SK-N-SH (cell line): ENCODE measurements at regions not wholly inside any gene's neighbourhood (a gene's known extent, or its start where the extent isn't known, plus 50 kb on each side); places are given as distances from the start of the nearest gene placed in this dataset.
A peak's percentile ranks its signal among the peaks of the same experiment; 100 is the strongest.

ENCODE experiments used
- CTCF ChIA-PET: fragments of 300-600, 350-600 bp; formaldehyde crosslinking; extraction: SDS; loops from one replicate; lab custom pipeline; 2021; lab: Yijun Ruan, JAX
- POLR2A ChIA-PET: fragments of 350-600 bp; sonication (Branson Sonifier 250); formaldehyde crosslinking; extraction: SDS; loops from one replicate; lab custom pipeline; 2020; ENCODE audit warnings: antibody characterized with exemption, inconsistent platforms; lab: Yijun Ruan, JAX
- DNase-seq: peaks from one replicate; pipeline ENCODE4 v3.0.0; 2012
- H2AFZ ChIP-seq: fragments of 200-600 bp; sonication (generic); 2 replicates; pipeline ENCODE4 v1.8.1; 2016; ENCODE audit warnings: antibody characterized with exemption, mild to moderate bottlenecking, low read depth
- H3F3A ChIP-seq: fragments of 200-600 bp; sonication (generic); replicated peaks from 2 replicates; pipeline ENCODE3; 2016; ENCODE audit warnings: antibody characterized with exemption, mild to moderate bottlenecking; ENCODE audit not compliant: insufficient read depth
- H3K27ac ChIP-seq, 2 experiments: fragments of 200-500 bp in 1 of 2; fragments of 200-600 bp in 1 of 2; sonication (Bioruptor generic) in 1 of 2; sonication (generic), shearing (Covaris generic) in 1 of 2; 2 replicates each; pipeline versions ENCODE4 v1.5.1 to v1.6.1; 2014 to 2016; ENCODE audit warnings: low read depth in 2 of 2, inconsistent platforms in 1 of 2, low read length in 1 of 2, mild to moderate bottlenecking in 1 of 2, mixed read lengths in 1 of 2
- H3K27me3 ChIP-seq: fragments of 200-600 bp; sonication (generic), shearing (Covaris generic); 2 replicates; pipeline ENCODE4 v1.6.1; 2016; ENCODE audit warnings: mixed run types; ENCODE audit not compliant: insufficient read depth
- H3K36me3 ChIP-seq, 2 experiments: fragments of 200-500 bp in 1 of 2; fragments of 200-600 bp in 1 of 2; sonication (Bioruptor generic) in 1 of 2; sonication (generic) in 1 of 2; replicated peaks in 1 of 2; 2 replicates each; pipeline versions ENCODE3 to v1.5.1; 2014 to 2016; ENCODE audit warnings: low read length in 1 of 2, mild to moderate bottlenecking in 1 of 2; ENCODE audit not compliant: insufficient read depth in 2 of 2, control insufficient read depth in 1 of 2
- H3K4me1 ChIP-seq, 2 experiments: fragments of 200-500 bp in 1 of 2; fragments of 200-600 bp in 1 of 2; sonication (Bioruptor generic) in 1 of 2; sonication (generic), shearing (Covaris generic) in 1 of 2; 2 replicates each; pipeline versions ENCODE4 v1.5.1 to v1.6.1; 2014 to 2016; ENCODE audit warnings: low read depth in 1 of 2, low read length in 1 of 2, mixed run types in 1 of 2; ENCODE audit not compliant: insufficient read depth in 2 of 2, control insufficient read depth in 1 of 2
- H3K4me2 ChIP-seq: fragments of 200-600 bp; sonication (generic), shearing (Covaris generic); 2 replicates; pipeline ENCODE4 v1.6.1; 2017; ENCODE audit warnings: mixed run types
- H3K4me3 ChIP-seq, 2 experiments: fragments of 200-500 bp in 1 of 2; fragments of 200-600 bp in 1 of 2; sonication (Bioruptor generic) in 1 of 2; sonication (generic), shearing (Covaris generic) in 1 of 2; 2 replicates each; pipeline versions ENCODE4 v1.5.1 to v1.8.1; 2014 to 2016; ENCODE audit warnings: low read depth in 2 of 2, inconsistent platforms in 1 of 2, low read length in 1 of 2, mild to moderate bottlenecking in 1 of 2, mixed read lengths in 1 of 2, moderate library complexity in 1 of 2
- H3K79me2 ChIP-seq: fragments of 200-600 bp; sonication (generic); 2 replicates; pipeline ENCODE4 v1.8.1; 2017; ENCODE audit warnings: mild to moderate bottlenecking; ENCODE audit not compliant: insufficient read depth
- H3K9ac ChIP-seq: fragments of 200-600 bp; sonication (generic); 2 replicates; pipeline ENCODE4 v1.6.1; 2017; ENCODE audit warnings: mixed run types
- H3K9me2 ChIP-seq: fragments of 200-600 bp; sonication (generic); 2 replicates; pipeline ENCODE4 v1.6.1; 2017; ENCODE audit warnings: mixed run types
- H3K9me3 ChIP-seq: fragments of 200-600 bp; sonication (generic); 2 replicates; pipeline ENCODE4 v1.6.1; 2017; ENCODE audit warnings: mixed run types, mild to moderate bottlenecking, moderate library complexity
- H4K20me1 ChIP-seq: fragments of 200-600 bp; sonication (generic); 2 replicates; pipeline ENCODE4 v1.6.1; 2017; ENCODE audit warnings: mild to moderate bottlenecking, mixed run types; ENCODE audit not compliant: insufficient read depth
- GATA2 ChIP-seq: sonication (generic); formaldehyde crosslinking; IDR thresholded peaks from 2 replicates; pipeline ENCODE4 v1.5.0; 2020; ENCODE audit warnings: mild to moderate bottlenecking, missing genetic modification reagents
- MXI1 ChIP-seq: IDR thresholded peaks from 2 replicates; pipeline ENCODE4 v1.6.1; 2012; ENCODE audit warnings: mild to moderate bottlenecking, low read depth, low read length, improper control_type of control experiment
- RFX5 ChIP-seq: IDR thresholded peaks from 2 replicates; pipeline ENCODE4 v1.6.1; 2012; ENCODE audit warnings: mild to moderate bottlenecking, improper control_type of control experiment, low read length
- TAF1 ChIP-seq: IDR thresholded peaks from 2 replicates; pipeline ENCODE4 v1.6.1; 2012; ENCODE audit warnings: low read depth, mild to moderate bottlenecking, low read length, moderate library complexity, borderline replicate concordance
- TCF12 ChIP-seq: IDR thresholded peaks from 2 replicates; pipeline ENCODE4 v1.4.0; 2012
- WGBS: methylation state at CpG from one replicate; pipeline ENCODE4 v1.1.6; 2017; ENCODE audit warnings: low lambda C conversion rate; 5-methylcytosine and 5-hydroxymethylcytosine counted together
- TF ChIP-seq, protein P1 (sequence below): fragments of 150-350 bp; IDR thresholded peaks from 2 replicates; pipeline ENCODE4 v1.6.1; 2016; ENCODE audit warnings: mild to moderate bottlenecking, low read depth, low read length
- TF ChIP-seq, protein P2 (sequence below): IDR thresholded peaks from 2 replicates; pipeline ENCODE4 v1.4.0; 2012; ENCODE audit warnings: low read depth, borderline replicate concordance

DNA sequence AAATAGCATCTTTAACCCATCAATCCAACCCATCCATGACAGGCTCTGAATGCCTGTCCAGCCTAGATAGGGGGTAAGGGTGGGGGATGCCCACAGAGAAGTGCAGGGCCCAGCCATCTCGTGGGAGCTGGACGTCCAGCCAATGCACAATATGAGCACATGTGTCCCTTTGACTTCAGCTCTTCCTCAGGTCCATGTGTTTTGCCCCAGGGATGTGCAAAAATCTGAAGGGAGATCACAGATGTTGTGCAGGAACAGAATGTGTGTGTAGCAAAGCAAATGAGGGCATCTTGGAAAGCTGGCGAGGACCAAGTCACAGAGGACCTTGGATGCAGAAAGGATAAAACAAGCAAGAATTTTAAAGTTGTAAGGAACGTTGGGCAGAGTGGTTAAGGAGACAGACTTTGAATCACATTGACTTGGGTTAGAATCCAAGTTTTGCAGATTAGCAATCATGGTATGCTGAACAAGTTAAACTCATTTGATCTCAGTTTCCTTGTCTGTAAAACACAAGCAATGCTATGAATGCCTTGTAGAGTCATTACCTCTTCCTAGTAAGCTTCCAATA is 104.5 kb downstream of the TTC32 start:
- Histone ChIP-seq H3K79me2 (no peaks in the 10 kb centered on the region), H3K9ac (no peak overlapping the region), H3K27ac (no peak overlapping the region), H3K9me3 (no peaks in the 10 kb centered on the region), H4K20me1 (no peaks in the 10 kb centered on the region), H3K36me3 (no peaks in the 10 kb centered on the region), H3K4me2 (no peak overlapping the region), H3K27me3 (peaks cover 45% of the 10 kb centered on the region; the same call in 1 of the 2 replicates), H3K9me2 (no peaks in the 10 kb centered on the region), H2AFZ (no peak overlapping the region), H3K4me3 (no peak overlapping the region), H3F3A (peaks cover 8% of the 10 kb centered on the region), H3K4me1 (peaks cover 8 to 20% of the 10 kb centered on the region in 2 experiments; a peak in 2 of 4 replicates)
- DNase-seq = peak; percentile 43
- TF ChIP-seq MXI1 (peak; percentile 44; the same call in 1 of the 2 replicates), RFX5 (no peak), TAF1 (no peak)
- TF ChIP-seq, protein P1, sequence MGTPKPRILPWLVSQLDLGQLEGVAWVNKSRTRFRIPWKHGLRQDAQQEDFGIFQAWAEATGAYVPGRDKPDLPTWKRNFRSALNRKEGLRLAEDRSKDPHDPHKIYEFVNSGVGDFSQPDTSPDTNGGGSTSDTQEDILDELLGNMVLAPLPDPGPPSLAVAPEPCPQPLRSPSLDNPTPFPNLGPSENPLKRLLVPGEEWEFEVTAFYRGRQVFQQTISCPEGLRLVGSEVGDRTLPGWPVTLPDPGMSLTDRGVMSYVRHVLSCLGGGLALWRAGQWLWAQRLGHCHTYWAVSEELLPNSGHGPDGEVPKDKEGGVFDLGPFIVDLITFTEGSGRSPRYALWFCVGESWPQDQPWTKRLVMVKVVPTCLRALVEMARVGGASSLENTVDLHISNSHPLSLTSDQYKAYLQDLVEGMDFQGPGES = no peak
- TF ChIP-seq, protein P2, sequence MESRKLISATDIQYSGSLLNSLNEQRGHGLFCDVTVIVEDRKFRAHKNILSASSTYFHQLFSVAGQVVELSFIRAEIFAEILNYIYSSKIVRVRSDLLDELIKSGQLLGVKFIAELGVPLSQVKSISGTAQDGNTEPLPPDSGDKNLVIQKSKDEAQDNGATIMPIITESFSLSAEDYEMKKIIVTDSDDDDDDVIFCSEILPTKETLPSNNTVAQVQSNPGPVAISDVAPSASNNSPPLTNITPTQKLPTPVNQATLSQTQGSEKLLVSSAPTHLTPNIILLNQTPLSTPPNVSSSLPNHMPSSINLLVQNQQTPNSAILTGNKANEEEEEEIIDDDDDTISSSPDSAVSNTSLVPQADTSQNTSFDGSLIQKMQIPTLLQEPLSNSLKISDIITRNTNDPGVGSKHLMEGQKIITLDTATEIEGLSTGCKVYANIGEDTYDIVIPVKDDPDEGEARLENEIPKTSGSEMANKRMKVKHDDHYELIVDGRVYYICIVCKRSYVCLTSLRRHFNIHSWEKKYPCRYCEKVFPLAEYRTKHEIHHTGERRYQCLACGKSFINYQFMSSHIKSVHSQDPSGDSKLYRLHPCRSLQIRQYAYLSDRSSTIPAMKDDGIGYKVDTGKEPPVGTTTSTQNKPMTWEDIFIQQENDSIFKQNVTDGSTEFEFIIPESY = no peak
- CTCF ChIA-PET = interaction anchor here (0.8 to 1.9 kb wide), 3 partner anchors 40 to 136 kb away, joined by 3 to 4 read pairs (median 3); no protein-coding TSS in a partner anchor
- POLR2A ChIA-PET = no interaction called here
- 45% methylated on average over 4 of the region's 4 CpGs for WGBS

GRCh38 chr2:19796035-19796695 is 105.6 kb downstream of the TTC32 start:
- POLR2A ChIA-PET = no interaction called here
- H3K9ac ChIP-seq = no peak overlapping the region
- H3K27me3 ChIP-seq = peaks cover 54% of the 10 kb centered on the region; the same call in 1 of the 2 replicates
- H3K4me1 ChIP-seq = peaks cover 0 to 15% of the 10 kb centered on the region in 2 experiments; a peak in 1 of 4 replicates
- H3K79me2 ChIP-seq = no peaks in the 10 kb centered on the region
- TF ChIP-seq TCF12 (peak; percentile 18; the same call in 1 of the 2 replicates), GATA2 (no peak)
- H3K4me3 ChIP-seq = no peak overlapping the region
- H3K4me2 ChIP-seq = no peak overlapping the region
- no peak overlapping the region for H2AFZ ChIP-seq
- H3K27ac ChIP-seq = no peak overlapping the region
- WGBS = 58% methylated on average over 12 of the region's 12 CpGs
- DNase-seq = no peak
- no peaks in the 10 kb centered on the region for H3K9me2 ChIP-seq
- H3F3A ChIP-seq = no peaks in the 10 kb centered on the region
- H3K36me3 ChIP-seq = no peaks in the 10 kb centered on the region
- H3K9me3 ChIP-seq = no peaks in the 10 kb centered on the region
- no peaks in the 10 kb centered on the region for H4K20me1 ChIP-seq
- CTCF ChIA-PET = interaction anchor here (0.6 to 1.1 kb wide), 5 partner anchors 61 to 1276 kb away, joined by 3 to 4 read pairs (median 3); no protein-coding TSS in a partner anchor
